ENCODE measurements at regions not wholly inside any gene's neighbourhood (a gene's known extent, or its start where the extent isn't known, plus 50 kb on each side); places are given as distances from the start of the nearest gene placed in this dataset.

- no peak for TF ChIP-seq CTCF (IDR thresholded peaks at IDR 0.05)
- no peak for TF ChIP-seq POLR2A (IDR thresholded peaks at IDR 0.05)
- no peak for TF ChIP-seq POLR2AphosphoS5 (IDR thresholded peaks at IDR 0.05)
These were observed 108.6 kb downstream of the EFNB2 start for GRCh38 chr13:106426909-106427308.
